T-cell (primary cell): ENCODE measurements at regions not wholly inside any gene's neighbourhood (a gene's known extent, or its start where the extent isn't known, plus 50 kb on each side); places are given as distances from the start of the nearest gene placed in this dataset.

Experiments
- ATAC-seq, 4 experiments: fragments of 200-7000 bp in 3 of 4; fragments of 150-1000 bp in 1 of 4; cut with Tn5 transposase; replicated peaks in 1 of 4; 1 replicate in 3 of 4; 2 replicates in 1 of 4; pipeline ENCODE4 v1.10.0; 2021; ENCODE audit warnings: moderate library complexity in 3 of 4, mild to moderate bottlenecking in 2 of 4, moderate number of reproducible peaks in 1 of 4
- CTCF ChIA-PET, 2 donors: fragments of 300-600 bp; sonication (Branson Sonifier 250); formaldehyde crosslinking; loops; one replicate each; lab custom pipeline; 2022; ENCODE audit warnings: antibody characterized with exemption in 2 of 2; lab: Charles Lee
- POLR2A ChIA-PET, 2 donors: fragments of 300-600 bp; sonication (Branson Sonifier 250); formaldehyde crosslinking; loops; one replicate each; lab custom pipeline; 2022; ENCODE audit warnings: antibody characterized with exemption in 2 of 2; lab: Charles Lee
- DNase-seq, 35 experiments: peaks; one replicate each; pipeline versions ENCODE4 v3.0.0 to v3.0.0-alpha.2; 2013 to 2023
- H3K27ac ChIP-seq: one replicate; pipeline ENCODE4 v1.5.1; 2013; ENCODE audit warnings: low read length
- H3K27me3 ChIP-seq, 2 experiments: replicated peaks in 1 of 2; 1 replicate in 1 of 2; 2 replicates in 1 of 2; pipeline versions ENCODE4 v1.6.1 to v1.7.0; 2013; ENCODE audit warnings: low read length in 1 of 2, mixed read lengths in 1 of 2; ENCODE audit not compliant: control insufficient read depth in 2 of 2, insufficient read depth in 2 of 2; ENCODE audit errors: extremely low read depth in 1 of 2
- H3K36me3 ChIP-seq, 2 donors: 1 replicate in 1 of 2; 2 replicates in 1 of 2; pipeline versions ENCODE4 v1.6.1 to v1.7.0; 2013; ENCODE audit warnings: low read length in 1 of 2; ENCODE audit not compliant: control insufficient read depth in 2 of 2, insufficient read depth in 1 of 2; ENCODE audit errors: extremely low read depth in 1 of 2
- H3K4me1 ChIP-seq, 2 experiments: 1 replicate in 1 of 2; 2 replicates in 1 of 2; pipeline versions ENCODE4 v1.6.1 to v1.7.0; 2013; ENCODE audit warnings: low read length in 2 of 2, mixed read lengths in 1 of 2; ENCODE audit not compliant: insufficient read depth in 2 of 2, control insufficient read depth in 1 of 2; ENCODE audit errors: extremely low read depth in 1 of 2
- H3K4me3 ChIP-seq, 2 donors: 1 replicate in 1 of 2; 2 replicates in 1 of 2; pipeline versions ENCODE4 v1.5.1 to v1.7.0; 2013; ENCODE audit warnings: mild to moderate bottlenecking in 2 of 2, low read length in 1 of 2, moderate library complexity in 1 of 2; ENCODE audit not compliant: control insufficient read depth in 1 of 2; ENCODE audit errors: extremely low read depth in 1 of 2
- H3K9me3 ChIP-seq: 2 replicates; pipeline ENCODE4 v1.7.0; 2013
- H3K27ac Mint-ChIP-seq, 2 donors: one replicate each; pipeline ENCODE4 v1.8.0; 2020 to 2021; ENCODE audit warnings: mild to moderate bottlenecking in 2 of 2, mixed read lengths in 2 of 2
- H3K27me3 Mint-ChIP-seq, 2 donors: one replicate each; pipeline ENCODE4 v1.8.0; 2021 to 2022; ENCODE audit warnings: mixed read lengths in 2 of 2
- H3K36me3 Mint-ChIP-seq: one replicate; pipeline ENCODE4 v1.8.0; 2021; ENCODE audit warnings: mixed read lengths
- H3K4me1 Mint-ChIP-seq, 3 donors: one replicate each; pipeline ENCODE4 v1.8.0; 2020 to 2022; ENCODE audit warnings: mixed read lengths in 3 of 3, mild to moderate bottlenecking in 1 of 3
- H3K4me3 Mint-ChIP-seq, 3 donors: one replicate each; pipeline ENCODE4 v1.8.0; 2020 to 2022; ENCODE audit warnings: mild to moderate bottlenecking in 3 of 3, mixed read lengths in 3 of 3, moderate library complexity in 3 of 3
- H3K9me3 Mint-ChIP-seq, 3 donors: one replicate each; pipeline ENCODE4 v1.8.0; 2020 to 2022; ENCODE audit warnings: mixed read lengths in 3 of 3
- WGBS: methylation state at CpG from one replicate; pipeline ENCODE4 v1.1.5; 2013; ENCODE audit warnings: missing lambda C conversion rate; ENCODE audit not compliant: insufficient coverage; 5-methylcytosine and 5-hydroxymethylcytosine counted together

DNA sequence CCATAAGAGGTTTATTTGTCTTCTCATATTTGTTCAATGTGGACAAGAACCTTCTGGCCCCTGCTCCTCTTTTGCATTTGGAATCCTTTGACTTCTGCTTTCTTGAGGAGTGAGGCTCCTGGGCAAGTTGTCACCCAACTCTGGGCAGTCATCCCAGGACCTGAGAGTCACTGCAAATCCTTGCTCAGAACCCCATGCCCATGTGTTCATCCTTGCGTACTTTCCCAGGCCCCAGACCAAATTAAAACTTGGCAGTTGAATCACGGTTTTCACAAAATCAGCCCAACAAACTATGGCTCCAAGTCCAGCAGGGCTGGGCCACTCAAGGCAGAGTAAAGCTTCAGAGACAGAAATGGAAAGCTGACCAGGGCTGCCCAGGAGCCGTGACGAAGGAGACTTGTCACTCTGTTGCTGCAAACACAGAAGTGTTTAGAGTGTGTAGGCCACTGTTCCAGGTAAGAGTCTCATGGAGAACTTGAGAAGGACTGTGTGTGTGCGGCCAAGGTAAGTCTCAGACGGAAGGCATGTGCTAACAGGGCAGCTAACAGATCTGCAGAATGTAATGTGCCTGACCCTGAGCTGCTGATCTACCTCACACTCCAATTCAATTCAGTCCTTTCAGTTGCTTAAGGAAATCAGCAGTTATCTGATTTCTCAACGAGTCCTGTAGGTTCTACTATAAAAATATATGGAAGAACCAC, 549.4 kb upstream of the HS6ST1 start:
- ChIA-PET POLR2A (no interaction called here), CTCF (no interaction called here)
- ATAC-seq (no peak), DNase-seq (no peak)
- Mint-ChIP-seq H3K4me1 (no peaks in the 10 kb centered on the region), H3K36me3 (no peaks in the 10 kb centered on the region), H3K9me3 (peaks cover 0 to 4% (median 0%) of the 10 kb centered on the region in 3 donors), H3K27ac (no peak overlapping the region), H3K4me3 (no peak overlapping the region), H3K27me3 (peaks cover 0 to 4% of the 10 kb centered on the region in 2 donors)
- Histone ChIP-seq H3K36me3 (no peaks in the 10 kb centered on the region), H3K9me3 (no peaks in the 10 kb centered on the region), H3K27ac (no peak overlapping the region), H3K27me3 (peaks cover 0 to 5% of the 10 kb centered on the region in 2 experiments), H3K4me3 (no peak overlapping the region), H3K4me1 (no peaks in the 10 kb centered on the region)
- 84% methylated on average over 4 of the region's 7 CpGs for WGBS

DNA sequence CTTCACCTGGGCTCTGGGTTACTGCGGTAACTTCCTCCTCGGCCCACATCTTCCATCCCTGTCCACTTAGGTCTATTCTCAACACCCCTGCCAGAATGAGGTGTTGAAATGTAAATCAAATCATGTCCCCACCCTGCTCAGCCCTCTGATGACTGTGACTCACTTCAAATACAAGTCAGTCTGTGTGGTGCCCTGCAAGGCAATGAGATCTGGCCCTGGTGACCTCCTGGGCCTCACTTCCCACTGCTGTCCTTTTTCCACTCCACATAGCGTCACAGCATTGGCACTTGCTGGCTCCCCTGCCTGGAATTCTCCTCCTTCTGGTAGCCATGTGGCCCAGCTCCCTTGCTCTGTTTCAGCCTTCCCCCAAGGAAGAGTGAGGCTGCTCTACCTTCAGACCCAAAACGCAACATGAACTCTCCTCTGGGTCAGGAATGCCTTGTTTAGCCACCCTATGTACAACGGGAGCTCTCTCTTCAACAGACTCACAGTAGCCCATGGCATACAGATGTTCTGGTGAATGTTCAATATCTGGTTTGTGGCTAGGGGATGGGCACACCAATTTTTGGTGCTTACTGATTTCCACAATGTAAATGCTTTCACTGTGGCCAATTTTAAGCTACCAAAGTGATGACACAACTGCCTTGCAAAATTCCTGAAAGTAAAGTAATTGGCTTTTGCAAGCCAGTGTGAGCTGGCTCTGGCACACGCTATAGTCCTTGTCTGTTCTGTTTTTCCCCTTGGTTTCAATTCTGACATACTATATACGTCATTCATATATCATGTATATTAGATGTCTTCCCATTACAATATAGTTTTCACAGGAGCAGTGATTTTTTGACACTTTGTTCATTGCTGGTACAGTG, 550.3 kb upstream of the HS6ST1 start:
- Mint-ChIP-seq H3K27ac (no peak overlapping the region), H3K9me3 (peaks cover 0 to 4% (median 0%) of the 10 kb centered on the region in 3 donors), H3K36me3 (no peaks in the 10 kb centered on the region), H3K4me3 (no peak overlapping the region), H3K4me1 (no peaks in the 10 kb centered on the region), H3K27me3 (peaks cover 0 to 4% of the 10 kb centered on the region in 2 donors)
- H3K27me3 ChIP-seq = peaks cover 0 to 5% of the 10 kb centered on the region in 2 experiments
- ATAC-seq = no peak
- no peaks in the 10 kb centered on the region for H3K36me3 ChIP-seq
- POLR2A ChIA-PET = no interaction called here
- WGBS = 90% methylated on average over 2 of the region's 7 CpGs
- H3K4me1 ChIP-seq = no peaks in the 10 kb centered on the region
- H3K27ac ChIP-seq = no peak overlapping the region
- CTCF ChIA-PET = no interaction called here
- no peak overlapping the region for H3K4me3 ChIP-seq
- DNase-seq = no peak
- H3K9me3 ChIP-seq = no peaks in the 10 kb centered on the region

DNA sequence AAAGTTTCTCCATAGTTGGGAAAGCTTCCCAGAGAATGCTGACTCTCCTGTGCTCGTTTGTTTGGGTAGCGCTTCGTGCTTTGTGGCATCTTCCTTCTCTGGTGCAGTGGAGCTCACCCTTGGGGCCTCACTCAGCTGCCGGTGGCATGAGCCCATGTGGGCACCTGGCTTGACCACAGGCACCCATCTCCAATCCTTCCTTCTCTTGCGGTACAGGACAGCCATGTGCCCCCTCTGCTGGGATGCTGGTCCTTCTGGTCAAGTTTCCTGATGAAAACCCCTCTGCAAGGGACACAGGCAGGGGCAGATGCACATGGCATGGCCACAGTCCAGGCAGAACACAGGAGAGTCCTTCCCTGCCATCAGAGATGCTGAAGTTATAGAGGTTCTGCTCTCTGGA, 555.9 kb upstream of the HS6ST1 start:
- POLR2A ChIA-PET = no interaction called here
- Histone ChIP-seq H3K36me3 (no peaks in the 10 kb centered on the region), H3K27ac (no peak overlapping the region), H3K4me1 (no peaks in the 10 kb centered on the region), H3K27me3 (no peaks in the 10 kb centered on the region), H3K9me3 (no peaks in the 10 kb centered on the region), H3K4me3 (no peak overlapping the region)
- H3K27me3 Mint-ChIP-seq = no peaks in the 10 kb centered on the region
- H3K9me3 Mint-ChIP-seq = no peaks in the 10 kb centered on the region
- ATAC-seq (no peak), DNase-seq (no peak)
- no peak overlapping the region for H3K27ac Mint-ChIP-seq
- 89% methylated on average over 4 of the region's 5 CpGs for WGBS
- no peak overlapping the region for H3K4me3 Mint-ChIP-seq
- H3K4me1 Mint-ChIP-seq = no peaks in the 10 kb centered on the region
- CTCF ChIA-PET = no interaction called here
- no peaks in the 10 kb centered on the region for H3K36me3 Mint-ChIP-seq

DNA sequence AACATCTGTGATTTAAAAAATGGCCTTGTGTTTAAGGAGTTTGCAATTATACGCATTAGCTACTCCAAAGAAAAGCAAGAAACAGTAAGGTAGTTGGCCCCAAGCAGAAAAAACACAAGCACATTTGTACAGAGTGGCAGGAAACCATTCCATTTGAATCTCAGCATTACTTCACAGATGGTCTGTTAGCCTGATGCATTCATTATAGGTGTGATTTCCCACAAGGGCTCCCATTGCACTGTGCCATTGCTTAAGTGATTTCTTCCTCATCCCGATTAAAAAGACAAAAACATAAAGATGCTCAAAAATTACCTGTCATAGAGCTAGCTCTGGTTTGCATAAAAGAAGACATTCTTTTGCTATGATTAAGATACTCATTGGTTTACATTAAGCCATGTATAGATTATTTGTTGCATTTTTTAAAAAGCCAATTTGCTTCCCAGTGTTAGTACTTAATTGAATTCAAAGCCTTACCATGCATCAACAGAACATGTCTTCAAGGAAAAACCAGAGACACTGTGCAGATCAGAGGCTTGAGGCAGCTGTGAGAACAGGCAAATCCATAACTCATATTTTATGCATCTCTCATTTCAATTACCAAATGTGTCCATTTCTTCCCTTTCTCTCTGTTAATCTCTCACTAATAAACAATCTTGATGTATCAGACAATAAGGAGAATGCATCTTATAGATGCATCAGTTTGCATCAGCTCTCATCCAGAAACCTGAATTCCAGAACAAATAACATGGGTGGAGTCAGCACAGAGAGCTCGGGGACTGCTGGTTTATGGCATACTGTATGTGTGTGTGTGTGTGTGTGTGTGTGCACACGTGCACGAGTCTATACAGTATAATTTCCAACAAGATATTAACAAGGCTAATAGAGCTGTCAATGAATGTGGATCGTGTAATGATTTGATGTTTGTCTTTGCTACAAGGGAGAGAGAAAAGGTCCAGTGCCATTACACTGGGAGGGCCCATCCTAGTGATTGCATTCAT, 558.6 kb upstream of the HS6ST1 start:
- DNase-seq = no peak
- ATAC-seq = no peak
- Mint-ChIP-seq H3K27me3 (no peaks in the 10 kb centered on the region), H3K9me3 (no peaks in the 10 kb centered on the region), H3K27ac (no peak overlapping the region), H3K36me3 (no peaks in the 10 kb centered on the region), H3K4me3 (no peak overlapping the region), H3K4me1 (no peaks in the 10 kb centered on the region)
- ChIA-PET POLR2A (no interaction called here), CTCF (interaction anchor here in 1 of 2 donors (0.5 kb wide), 1 partner anchor 26 kb away, joined by 3 read pairs; no protein-coding TSS in a partner anchor)
- WGBS = 100% methylated on average over 1 of the region's 6 CpGs
- Histone ChIP-seq H3K9me3 (no peaks in the 10 kb centered on the region), H3K27me3 (no peaks in the 10 kb centered on the region), H3K4me3 (no peak overlapping the region), H3K27ac (no peak overlapping the region), H3K36me3 (no peaks in the 10 kb centered on the region), H3K4me1 (no peaks in the 10 kb centered on the region)

DNA sequence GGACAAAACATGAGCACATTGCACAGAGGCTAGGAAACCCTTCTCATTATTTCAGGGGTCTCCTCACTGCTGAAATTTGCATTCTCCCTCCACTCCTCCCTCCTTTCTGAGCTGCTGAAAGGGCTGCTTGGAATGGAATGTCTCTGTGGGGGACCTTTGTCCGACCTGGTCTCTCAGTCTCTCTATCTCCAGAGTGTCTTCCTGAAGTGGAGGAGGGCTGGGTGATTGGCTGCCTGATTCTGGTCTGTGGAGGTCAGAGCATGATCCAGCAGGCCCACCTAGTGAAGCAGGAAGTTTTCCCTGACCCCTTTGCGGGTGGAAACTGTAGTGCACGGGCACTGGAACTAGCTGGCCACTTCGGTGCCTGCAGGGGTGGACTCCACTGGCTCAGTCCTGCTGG, 560.5 kb upstream of the HS6ST1 start:
- POLR2A ChIA-PET = no interaction called here
- Mint-ChIP-seq H3K4me1 (no peaks in the 10 kb centered on the region), H3K27ac (no peak overlapping the region), H3K4me3 (no peak overlapping the region), H3K9me3 (no peaks in the 10 kb centered on the region), H3K36me3 (no peaks in the 10 kb centered on the region), H3K27me3 (no peaks in the 10 kb centered on the region)
- CTCF ChIA-PET = no interaction called here
- DNase-seq (no peak), ATAC-seq (no peak)
- Histone ChIP-seq H3K4me1 (no peaks in the 10 kb centered on the region), H3K27ac (no peak overlapping the region), H3K36me3 (no peaks in the 10 kb centered on the region), H3K27me3 (no peaks in the 10 kb centered on the region), H3K4me3 (no peak overlapping the region), H3K9me3 (no peaks in the 10 kb centered on the region)
- 81% methylated on average over 3 of the region's 4 CpGs for WGBS

DNA sequence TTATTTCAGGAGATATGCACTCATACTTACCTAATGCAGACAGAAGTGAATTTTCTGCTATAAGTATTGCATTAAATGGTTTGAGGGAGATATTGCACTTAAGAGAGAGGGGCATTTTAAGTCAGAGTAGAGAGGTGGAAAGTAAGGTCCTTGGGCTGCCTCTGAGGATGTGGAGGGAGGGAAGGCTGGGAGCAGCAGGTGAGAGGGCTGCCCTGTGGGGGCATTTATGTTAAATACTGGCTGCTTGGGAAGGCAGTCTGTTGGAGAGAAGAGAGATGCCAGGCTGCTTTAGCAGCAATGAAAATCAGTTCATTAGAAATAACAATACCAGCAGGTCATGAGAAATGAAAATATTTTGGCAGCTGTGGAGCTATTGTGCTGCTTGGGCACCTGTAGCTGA, 576.2 kb upstream of the HS6ST1 start:
- H3K4me3 ChIP-seq = no peak overlapping the region
- ChIA-PET POLR2A (no interaction called here), CTCF (no interaction called here)
- H3K36me3 Mint-ChIP-seq = no peaks in the 10 kb centered on the region
- H3K4me3 Mint-ChIP-seq = no peak overlapping the region
- H3K4me1 ChIP-seq = no peaks in the 10 kb centered on the region
- no peaks in the 10 kb centered on the region for H3K27me3 ChIP-seq
- ATAC-seq (no peak), DNase-seq (no peak)
- H3K9me3 Mint-ChIP-seq = peaks cover 0 to 3% (median 2%) of the 10 kb centered on the region in 3 donors
- no peak overlapping the region for H3K27ac ChIP-seq
- no peaks in the 10 kb centered on the region for H3K36me3 ChIP-seq
- no peaks in the 10 kb centered on the region for H3K9me3 ChIP-seq
- no peak overlapping the region for H3K27ac Mint-ChIP-seq
- no peaks in the 10 kb centered on the region for H3K4me1 Mint-ChIP-seq
- peaks cover 3% of the 10 kb centered on the region in 2 donors for H3K27me3 Mint-ChIP-seq
